Iris pigment epithelial cell (primary cell): ENCODE measurements at regions not wholly inside any gene's neighbourhood (a gene's known extent, or its start where the extent isn't known, plus 50 kb on each side); places are given as distances from the start of the nearest gene placed in this dataset.

Experiments
- DNase-seq: peaks from one replicate; pipeline ENCODE4 v3.0.0-alpha.2; 2011; ENCODE audit warnings: low read depth

DNA sequence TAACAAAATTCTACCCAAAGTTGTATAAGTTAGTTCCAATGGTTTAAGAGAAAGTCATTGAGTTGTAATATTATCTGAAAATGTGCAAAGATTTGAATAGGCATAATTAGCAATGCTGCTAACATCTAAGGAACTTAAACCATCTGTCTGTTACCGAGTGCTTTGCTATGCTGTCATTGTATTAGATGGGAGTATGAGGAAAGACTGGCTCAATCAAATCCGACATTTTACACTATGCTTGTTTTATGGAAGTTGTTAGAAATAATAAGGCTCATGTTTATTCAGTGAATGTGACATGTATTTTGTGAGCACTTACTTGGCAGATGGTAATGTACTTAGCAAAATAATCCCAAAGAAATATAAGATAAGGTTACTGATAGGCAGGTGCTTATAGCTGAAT lies 1715.1 kb downstream of the PCDH7 start:
- no peak for DNase-seq

DNA sequence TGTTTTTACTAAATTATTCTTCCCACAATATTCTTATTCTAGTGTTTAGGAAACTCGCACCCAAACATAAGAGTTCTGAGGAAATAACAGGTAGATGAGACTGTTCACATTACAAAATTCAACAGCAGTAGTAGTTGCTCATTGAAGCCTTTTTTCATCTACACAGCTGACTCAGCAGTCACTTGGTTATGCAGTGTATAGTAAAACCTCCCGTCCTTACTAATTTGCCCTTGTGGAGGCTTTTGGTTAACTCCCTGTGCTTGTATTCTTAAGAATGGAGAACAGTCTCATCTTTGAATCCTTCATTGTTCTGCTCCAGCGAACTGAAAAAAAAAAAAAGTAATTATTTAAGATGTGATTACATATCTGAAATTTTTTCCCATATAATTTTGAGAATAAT lies 1716.6 kb downstream of the PCDH7 start:
- DNase-seq, result no peak

DNA sequence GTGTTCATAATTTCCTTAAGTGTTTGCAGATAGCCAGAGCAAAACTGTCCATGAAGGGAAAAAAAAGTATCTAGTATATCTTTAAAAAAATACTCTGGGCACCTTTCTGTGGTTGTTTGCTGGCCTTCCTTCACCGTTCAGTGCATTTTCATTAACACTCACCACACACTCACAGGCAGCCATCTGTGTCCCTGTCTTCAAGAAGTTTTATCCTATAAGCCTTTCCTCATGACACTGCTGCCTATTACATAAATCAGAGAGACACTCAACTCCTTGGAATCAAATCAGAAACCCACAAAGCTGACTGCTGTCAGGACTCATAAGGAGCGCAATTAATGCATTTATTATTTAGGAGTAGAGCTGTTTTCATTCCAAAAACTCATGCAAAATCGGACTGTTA lies 1720.2 kb downstream of the PCDH7 start:
- peak; percentile 8 for DNase-seq

DNA sequence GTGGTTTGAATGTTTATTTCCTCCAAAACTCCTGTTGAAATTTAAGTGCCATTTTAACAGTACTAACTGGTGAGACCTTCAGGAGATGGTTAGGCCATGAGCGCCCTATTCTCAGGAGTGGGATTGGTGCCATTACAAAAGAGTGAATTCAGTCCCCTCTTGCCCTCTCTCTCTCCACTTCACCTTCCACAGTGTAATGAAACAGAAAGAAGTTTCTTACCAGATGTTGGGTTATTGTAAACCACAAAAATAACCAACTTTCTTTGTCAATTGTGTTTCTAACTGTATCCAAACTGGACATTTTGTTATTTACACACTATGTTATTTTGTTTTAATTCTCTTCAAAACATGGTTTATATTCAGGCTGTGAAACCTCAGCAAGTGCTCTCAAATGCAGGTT lies 1734.3 kb downstream of the PCDH7 start:
- no peak for DNase-seq

DNA sequence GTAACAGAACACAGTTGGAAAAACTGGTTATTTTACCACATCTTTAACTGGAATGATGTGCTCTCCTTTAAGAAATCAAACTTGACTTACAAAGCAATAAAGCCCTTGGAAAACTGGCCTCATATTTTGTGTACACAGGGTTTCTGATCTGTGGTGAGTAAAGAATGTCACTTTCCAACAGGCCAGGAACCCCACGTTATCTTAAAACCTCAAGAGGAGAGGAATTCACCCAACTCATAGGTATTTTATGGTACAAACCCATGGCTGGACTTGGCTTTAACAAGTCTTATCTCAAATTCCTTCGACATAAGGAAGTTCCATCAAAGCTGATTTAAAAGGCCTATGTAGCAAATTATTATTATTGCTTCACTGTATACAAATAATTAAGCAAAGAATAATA lies 1735.1 kb downstream of the PCDH7 start:
- peak; percentile 32 for DNase-seq

DNA sequence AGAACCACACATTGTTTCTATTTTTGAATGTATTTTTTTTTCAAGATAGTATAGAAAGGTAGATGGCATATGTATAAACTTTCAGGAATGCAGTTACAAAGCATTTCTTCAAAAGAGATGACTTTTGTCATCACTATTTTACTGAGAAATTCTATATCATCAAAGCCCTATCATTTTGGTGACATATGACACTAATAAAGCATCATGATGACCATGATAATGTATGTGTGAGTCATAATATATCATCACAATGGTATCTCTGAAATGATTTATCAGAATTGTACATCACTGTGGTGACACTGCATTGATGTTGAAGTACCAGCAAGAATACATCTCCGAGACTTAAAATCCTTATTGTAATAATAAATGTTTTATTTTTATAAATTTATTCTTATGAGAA lies 1740.8 kb downstream of the PCDH7 start:
- no peak for DNase-seq

DNA sequence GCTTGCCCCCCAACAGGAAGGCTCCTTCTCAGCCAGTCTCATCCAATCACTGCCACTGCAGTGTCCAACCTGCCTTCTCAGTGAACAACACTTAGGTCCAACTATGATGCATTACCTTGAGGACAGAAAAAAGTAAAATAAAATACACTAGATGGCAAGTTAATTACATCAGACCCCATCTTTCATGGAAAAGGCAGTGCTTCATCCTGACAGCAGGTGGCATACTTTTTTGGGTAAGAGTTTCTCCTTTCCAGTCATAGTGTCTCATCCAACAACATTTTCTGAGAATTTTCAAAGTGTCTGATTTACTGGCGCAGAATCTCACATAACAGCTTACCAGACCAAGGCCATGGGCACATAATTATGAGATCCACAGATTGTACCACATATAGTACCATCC lies 1742.8 kb downstream of the PCDH7 start:
- peak; percentile 12 for DNase-seq

DNA sequence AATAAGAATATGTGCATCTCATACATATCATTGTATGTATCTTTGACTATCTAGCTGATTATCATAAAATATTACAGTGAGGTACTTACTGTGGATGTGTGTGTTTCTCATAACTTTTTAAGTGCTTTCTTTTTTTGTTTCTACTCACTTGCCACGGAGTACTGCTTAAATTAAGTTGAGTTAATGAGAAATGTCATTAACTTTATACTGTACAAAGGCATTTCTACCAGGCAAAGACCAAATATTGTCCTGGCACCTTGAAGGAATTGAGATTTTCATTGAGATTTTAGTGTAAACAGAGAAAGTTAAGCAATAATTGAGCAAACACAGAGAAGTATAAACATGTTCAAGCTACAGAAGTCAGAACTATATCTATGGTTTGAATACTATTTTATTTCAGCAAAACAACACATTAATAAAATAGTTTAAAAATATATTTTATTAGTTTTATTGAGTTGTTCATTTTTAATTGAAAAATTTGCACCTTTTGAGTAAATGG lies 1750.0 kb downstream of the PCDH7 start:
- no peak for DNase-seq

DNA sequence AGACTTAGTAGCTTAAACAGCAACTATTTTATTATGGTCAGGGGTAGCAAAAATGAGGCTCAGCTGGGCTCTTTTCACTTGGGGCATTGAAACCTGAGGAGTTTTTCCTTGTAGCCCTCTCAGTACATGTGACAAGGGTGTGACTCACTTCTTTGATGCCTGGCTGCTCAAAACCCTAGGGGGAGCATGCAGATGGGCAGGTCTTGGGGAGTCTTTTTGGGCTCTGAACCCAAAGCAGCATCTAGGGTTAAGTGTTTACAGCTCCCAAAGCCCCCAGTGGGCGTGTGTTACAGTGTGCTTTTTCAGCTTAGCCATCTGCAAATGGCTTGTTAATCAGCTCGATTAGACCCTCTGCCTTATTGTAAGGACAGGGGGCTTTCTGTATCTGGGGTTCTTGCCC lies 1752.7 kb downstream of the PCDH7 start:
- no peak for DNase-seq

DNA sequence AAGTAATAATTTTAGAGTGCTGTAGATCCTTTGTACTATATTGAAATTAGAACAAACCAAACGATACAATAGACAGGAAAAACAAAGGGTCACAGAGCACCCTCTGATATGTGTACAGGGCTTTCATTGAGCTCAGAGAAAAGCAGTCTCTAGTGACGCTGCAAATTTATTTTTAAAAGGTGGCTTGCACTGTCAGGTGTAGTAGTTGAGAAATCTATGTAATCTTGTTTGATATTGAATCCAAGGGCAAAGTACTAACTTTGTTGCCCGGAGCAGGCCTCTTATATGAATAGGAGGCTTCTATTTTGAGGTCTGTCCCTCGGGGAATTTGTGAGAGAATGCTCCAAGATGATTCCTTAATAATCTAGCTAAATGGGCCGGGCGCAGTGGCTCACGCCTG lies 1755.5 kb downstream of the PCDH7 start:
- DNase-seq, result no peak

DNA sequence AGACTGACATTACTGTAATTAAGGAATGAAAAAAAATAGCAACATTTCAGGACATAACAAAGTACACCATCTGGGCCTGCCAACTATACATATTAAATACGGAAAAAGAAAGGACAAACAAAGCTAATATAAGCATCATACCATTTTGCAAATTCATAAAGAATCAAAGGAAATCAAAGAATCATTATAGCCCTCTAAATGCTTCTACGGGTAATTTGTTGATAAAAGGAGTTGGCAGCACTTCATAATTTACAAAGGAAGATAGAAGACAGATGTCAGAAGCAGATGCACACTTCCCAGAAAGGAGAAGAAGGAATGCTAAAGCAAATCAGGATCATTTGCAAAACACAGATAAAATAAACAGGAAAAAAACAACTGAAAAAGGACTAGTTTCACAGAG lies 1757.3 kb downstream of the PCDH7 start:
- no peak for DNase-seq

DNA sequence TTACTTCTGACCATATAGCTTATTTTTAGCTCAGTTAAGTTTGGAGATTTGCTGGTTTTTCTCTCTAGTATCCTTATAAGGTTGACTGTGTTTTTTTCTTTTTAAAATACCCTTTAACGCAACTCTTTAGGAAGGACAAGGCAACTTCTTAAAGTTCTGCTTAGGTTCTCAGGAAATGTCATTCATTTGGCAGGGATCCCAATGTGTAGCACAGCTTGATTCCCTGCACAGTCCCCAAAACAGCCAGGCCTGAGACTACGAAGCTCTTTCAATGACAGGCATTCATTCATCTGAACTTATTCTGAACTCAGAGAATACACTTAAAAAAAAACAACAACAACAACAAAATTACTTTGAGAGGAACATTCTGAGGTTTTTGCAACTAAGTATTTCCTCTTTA lies 1765.8 kb downstream of the PCDH7 start:
- no peak for DNase-seq

DNA sequence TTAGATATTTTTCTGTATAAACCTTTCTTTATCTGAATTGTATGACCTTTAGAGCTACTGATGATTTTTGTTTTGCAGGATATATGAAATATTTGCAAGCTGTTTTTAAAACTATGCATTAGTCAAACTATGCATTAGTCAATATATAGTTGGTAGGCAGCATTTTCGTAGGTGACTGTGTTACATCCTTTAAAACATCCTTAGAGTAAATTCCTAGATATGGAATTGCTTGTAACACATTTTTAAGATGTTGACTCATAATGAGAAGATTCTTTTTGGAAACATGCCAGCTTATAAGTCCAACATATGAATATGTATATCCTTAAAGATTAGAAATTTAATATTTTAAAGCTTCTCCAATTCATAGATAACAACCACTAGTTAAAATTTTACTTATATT lies 1768.5 kb downstream of the PCDH7 start:
- peak; percentile 34 for DNase-seq

DNA sequence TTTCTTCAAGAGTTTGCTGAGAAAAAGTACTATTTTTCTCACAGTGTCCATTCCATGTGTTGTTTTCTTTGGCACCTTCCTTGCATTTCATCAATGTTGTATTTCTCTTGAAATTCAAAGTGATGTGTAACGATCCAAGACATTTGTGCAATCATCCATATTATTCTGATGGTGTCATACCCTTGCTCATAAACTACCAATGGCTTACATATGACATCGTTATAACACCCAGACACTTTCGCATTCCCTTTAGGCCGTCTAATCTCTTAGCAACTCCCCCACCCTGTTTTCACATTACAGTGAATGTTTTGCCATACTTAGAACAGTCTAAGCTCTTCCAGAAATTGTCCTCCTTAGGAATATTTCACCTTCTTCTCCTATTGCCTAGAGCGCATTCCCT lies 1779.0 kb downstream of the PCDH7 start:
- peak; percentile 87 for DNase-seq

DNA sequence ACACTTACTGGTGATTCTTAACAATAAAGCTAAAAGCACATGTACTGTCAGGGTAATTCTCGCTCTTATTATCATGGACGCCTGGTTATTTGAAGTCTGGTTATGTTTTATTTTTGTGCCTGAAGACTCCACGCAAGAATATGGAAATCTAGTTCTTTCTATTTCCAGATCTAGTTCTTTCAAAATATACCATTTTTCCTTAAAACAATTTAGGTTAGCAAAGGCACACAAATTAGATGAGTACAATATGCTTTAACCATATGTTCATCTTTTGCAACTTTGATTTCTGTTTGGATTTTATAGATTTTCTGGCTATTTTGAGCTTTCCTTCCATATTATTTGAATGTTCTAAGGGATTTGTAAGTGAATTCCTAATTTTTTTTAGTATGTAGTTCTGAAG lies 1783.1 kb downstream of the PCDH7 start:
- DNase-seq, result no peak

DNA sequence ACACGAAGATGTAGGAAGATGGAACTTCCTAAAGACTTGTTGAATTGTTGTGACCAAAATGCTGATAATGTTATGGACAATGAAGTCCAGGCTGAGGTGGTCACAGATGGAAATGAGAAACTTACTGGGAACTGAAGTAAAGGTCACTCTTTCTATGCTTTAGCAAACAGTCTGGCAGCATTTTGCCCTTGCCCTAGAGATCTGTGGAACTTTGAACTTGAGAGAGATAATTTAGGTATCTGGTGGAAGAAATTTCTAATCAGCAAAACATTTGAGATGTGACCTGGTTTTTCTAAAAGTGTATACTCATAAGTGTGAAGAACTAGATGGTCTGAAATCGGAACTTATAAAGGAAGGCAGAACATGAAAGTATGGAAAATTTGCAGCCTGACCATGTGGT lies 1785.9 kb downstream of the PCDH7 start:
- DNase-seq, result no peak

DNA sequence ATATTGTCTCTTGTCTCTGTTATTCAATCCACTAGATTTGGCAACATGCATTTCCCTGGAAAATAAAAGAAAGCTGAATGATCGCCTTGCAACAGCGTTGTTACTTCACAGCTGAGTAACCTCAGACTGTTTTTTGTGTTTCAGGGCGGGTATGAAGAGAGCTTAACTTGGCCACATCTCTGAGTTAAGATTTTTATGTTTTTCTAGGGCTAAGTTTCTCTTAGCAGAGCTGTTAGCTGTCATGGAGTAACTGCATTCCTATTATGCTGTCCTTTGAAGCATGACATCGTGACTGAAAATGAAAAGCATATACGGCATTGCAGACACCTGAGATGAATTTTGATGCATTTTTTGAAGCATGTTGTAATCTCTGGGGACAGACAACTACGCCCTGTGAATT lies 1798.9 kb downstream of the PCDH7 start:
- peak; percentile 16 for DNase-seq

DNA sequence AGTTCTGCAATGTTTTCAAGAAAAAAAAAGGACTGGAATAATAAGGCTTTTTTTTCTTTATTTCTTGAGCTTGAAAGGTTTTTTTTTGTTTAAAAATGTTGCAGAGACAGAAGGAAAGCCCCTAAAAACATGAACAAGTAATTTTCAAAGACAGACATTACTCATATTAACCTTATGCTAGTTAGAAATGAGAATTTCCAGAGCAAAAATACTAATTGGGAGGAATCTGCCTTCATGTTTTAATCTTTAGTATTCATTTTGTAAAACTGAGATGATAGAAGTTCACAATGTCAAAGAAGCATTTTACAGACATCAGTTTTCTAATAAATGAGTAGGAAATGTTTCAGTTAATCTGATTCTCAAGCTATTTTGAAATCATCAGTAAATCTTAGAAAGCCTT lies 1805.3 kb downstream of the PCDH7 start:
- DNase-seq, result no peak

DNA sequence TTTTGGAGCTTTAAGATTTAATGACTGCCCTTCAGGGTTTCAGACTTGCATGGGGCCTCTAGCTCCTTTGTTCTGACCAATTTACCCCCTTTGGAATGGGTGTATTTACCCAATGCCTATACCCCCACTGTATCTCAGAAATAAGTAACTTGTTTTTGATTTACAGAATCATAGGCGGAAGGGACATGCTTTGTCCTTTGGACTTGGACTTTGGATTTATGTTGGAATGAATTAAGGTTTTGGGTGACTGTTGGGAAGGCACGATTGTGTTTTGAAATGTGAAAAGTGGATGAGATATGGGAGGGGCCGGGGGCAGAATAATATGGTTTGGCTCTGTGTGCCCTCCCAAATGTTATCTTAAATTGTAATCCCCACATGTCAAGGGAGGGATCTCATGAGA lies 1824.7 kb downstream of the PCDH7 start:
- no peak for DNase-seq

DNA sequence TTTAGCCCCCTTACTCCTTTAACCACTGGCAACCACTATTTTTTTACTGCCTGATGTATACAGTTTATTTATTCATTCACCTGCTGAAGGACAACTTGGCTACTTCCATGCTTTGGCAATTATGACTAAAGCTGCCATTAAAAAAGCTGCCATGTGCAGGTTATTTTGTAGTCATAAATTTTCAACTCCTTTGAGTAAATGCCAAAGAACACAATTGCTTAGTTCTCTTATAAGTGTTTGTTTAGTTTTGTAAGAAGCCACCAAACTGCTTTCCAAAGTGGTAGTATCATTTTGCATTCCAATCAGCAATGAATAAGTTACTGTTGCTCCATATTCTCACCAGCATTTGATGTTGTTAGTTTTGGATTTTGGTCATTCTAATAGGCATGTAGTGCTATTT lies 1831.8 kb downstream of the PCDH7 start:
- DNase-seq, result no peak

DNA sequence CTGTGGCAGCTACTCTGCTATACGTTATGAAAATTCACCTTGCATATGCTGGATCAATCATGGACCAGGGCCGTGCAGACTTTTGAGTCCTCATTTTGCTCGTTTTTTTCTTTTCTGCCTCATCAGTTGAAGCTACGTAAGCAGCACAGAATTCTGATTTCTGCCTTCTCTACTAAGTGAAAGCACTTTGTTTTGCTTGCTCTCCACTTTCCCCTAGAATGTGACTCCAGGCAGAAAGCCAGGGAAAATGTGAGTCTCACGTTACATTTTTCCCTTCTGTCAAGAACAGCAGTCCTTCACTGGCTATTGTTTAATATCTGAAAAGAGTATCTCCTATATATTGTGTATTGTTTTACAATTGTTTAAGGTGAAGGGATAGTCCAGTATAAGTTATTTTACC lies 1840.1 kb downstream of the PCDH7 start:
- DNase-seq, result peak; percentile 50

DNA sequence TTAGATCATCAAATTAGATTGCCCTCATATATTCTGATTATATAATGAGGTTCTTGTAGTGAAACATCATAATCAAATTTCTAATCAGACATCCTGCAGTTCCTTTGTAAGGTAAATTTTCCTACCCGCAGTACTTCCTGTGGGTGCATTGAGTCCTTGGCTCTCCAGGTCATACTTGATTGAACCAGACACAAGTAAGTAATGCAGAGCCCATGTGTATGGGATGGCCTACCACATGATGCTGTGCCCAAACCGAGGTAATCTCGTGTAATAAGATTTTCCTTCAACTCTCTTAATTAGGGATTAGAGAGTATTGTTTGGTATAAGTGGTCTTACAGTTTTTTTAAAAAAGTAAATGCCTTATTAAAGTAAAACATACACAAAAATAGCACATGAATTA lies 1841.8 kb downstream of the PCDH7 start:
- no peak for DNase-seq

DNA sequence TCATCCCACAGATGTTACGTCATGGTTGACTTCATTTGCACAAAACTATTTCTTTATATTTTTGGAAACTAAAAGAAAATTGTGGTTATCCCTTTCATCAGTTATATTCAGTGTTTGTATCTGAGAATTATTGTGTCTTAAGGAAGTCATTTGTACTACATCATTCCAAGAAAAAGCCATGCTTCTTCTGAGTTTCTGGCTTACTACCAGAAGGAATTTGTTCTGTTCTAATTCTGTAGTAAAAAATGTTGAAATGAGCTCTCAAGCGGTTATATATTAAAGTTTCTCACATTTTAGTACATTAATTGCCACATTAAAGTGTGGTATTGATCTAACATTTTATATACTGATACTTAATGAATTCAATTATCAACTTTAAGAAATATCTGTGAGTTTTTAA lies 1844.5 kb downstream of the PCDH7 start:
- DNase-seq, result no peak

DNA sequence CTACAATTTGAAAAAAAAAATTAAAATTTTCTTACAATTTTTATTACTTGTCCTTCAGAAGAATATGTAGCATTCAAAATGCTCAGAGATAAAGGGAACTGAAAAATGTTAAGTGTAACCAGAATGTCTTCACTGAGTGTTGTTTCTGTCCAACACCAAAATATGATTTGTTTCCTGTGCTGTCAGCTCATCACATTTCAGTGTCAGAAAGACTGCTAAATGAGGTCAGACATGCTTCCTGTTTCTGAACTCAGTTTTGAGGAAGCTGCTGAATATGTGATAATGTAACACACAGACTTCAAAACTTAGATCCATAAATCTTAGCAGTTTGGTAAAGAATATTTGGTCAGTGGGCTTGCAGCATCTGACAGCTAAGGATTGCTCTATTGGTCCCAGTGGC lies 1849.7 kb downstream of the PCDH7 start:
- peak; percentile 10 for DNase-seq

DNA sequence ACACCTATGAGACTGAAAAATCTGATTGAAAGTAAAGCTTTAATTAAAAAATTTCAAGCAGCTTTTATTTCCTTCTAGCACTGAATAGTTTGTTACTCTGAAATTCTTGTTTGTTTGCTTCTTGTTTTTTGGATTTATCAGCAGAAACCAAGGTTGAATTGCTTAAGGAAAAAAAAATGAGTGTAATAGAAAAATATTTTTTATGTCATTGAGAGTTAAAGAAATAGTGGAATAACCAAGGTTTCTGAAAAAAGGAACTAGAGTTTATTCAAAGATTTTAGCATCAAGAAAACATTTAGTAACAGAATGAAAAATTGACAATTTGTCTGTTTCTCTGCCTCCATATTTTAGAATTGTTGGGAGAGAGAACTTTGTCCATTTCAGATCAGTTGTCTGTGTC lies 1852.2 kb downstream of the PCDH7 start:
- DNase-seq, result no peak
